SK-N-SH (cell line): ENCODE measurements at regions not wholly inside any gene's neighbourhood (a gene's known extent, or its start where the extent isn't known, plus 50 kb on each side); places are given as distances from the start of the nearest gene placed in this dataset.

Experiments
- CTCF ChIA-PET: fragments of 300-600, 350-600 bp; formaldehyde crosslinking; extraction: SDS; loops from one replicate; lab custom pipeline; 2021; lab: Yijun Ruan, JAX
- POLR2A ChIA-PET: fragments of 350-600 bp; sonication (Branson Sonifier 250); formaldehyde crosslinking; extraction: SDS; loops from one replicate; lab custom pipeline; 2020; ENCODE audit warnings: antibody characterized with exemption, inconsistent platforms; lab: Yijun Ruan, JAX
- DNase-seq: peaks from one replicate; pipeline ENCODE4 v3.0.0; 2012
- H2AFZ ChIP-seq: fragments of 200-600 bp; sonication (generic); 2 replicates; pipeline ENCODE4 v1.8.1; 2016; ENCODE audit warnings: antibody characterized with exemption, mild to moderate bottlenecking, low read depth
- H3F3A ChIP-seq: fragments of 200-600 bp; sonication (generic); replicated peaks from 2 replicates; pipeline ENCODE3; 2016; ENCODE audit warnings: antibody characterized with exemption, mild to moderate bottlenecking; ENCODE audit not compliant: insufficient read depth
- H3K27ac ChIP-seq, 2 experiments: fragments of 200-500 bp in 1 of 2; fragments of 200-600 bp in 1 of 2; sonication (Bioruptor generic) in 1 of 2; sonication (generic), shearing (Covaris generic) in 1 of 2; 2 replicates each; pipeline versions ENCODE4 v1.5.1 to v1.6.1; 2014 to 2016; ENCODE audit warnings: low read depth in 2 of 2, inconsistent platforms in 1 of 2, low read length in 1 of 2, mild to moderate bottlenecking in 1 of 2, mixed read lengths in 1 of 2
- H3K27me3 ChIP-seq: fragments of 200-600 bp; sonication (generic), shearing (Covaris generic); 2 replicates; pipeline ENCODE4 v1.6.1; 2016; ENCODE audit warnings: mixed run types; ENCODE audit not compliant: insufficient read depth
- H3K36me3 ChIP-seq, 2 experiments: fragments of 200-500 bp in 1 of 2; fragments of 200-600 bp in 1 of 2; sonication (Bioruptor generic) in 1 of 2; sonication (generic) in 1 of 2; replicated peaks in 1 of 2; 2 replicates each; pipeline versions ENCODE3 to v1.5.1; 2014 to 2016; ENCODE audit warnings: low read length in 1 of 2, mild to moderate bottlenecking in 1 of 2; ENCODE audit not compliant: insufficient read depth in 2 of 2, control insufficient read depth in 1 of 2
- H3K4me1 ChIP-seq, 2 experiments: fragments of 200-500 bp in 1 of 2; fragments of 200-600 bp in 1 of 2; sonication (Bioruptor generic) in 1 of 2; sonication (generic), shearing (Covaris generic) in 1 of 2; 2 replicates each; pipeline versions ENCODE4 v1.5.1 to v1.6.1; 2014 to 2016; ENCODE audit warnings: low read depth in 1 of 2, low read length in 1 of 2, mixed run types in 1 of 2; ENCODE audit not compliant: insufficient read depth in 2 of 2, control insufficient read depth in 1 of 2
- H3K4me2 ChIP-seq: fragments of 200-600 bp; sonication (generic), shearing (Covaris generic); 2 replicates; pipeline ENCODE4 v1.6.1; 2017; ENCODE audit warnings: mixed run types
- H3K4me3 ChIP-seq, 2 experiments: fragments of 200-500 bp in 1 of 2; fragments of 200-600 bp in 1 of 2; sonication (Bioruptor generic) in 1 of 2; sonication (generic), shearing (Covaris generic) in 1 of 2; 2 replicates each; pipeline versions ENCODE4 v1.5.1 to v1.8.1; 2014 to 2016; ENCODE audit warnings: low read depth in 2 of 2, inconsistent platforms in 1 of 2, low read length in 1 of 2, mild to moderate bottlenecking in 1 of 2, mixed read lengths in 1 of 2, moderate library complexity in 1 of 2
- H3K79me2 ChIP-seq: fragments of 200-600 bp; sonication (generic); 2 replicates; pipeline ENCODE4 v1.8.1; 2017; ENCODE audit warnings: mild to moderate bottlenecking; ENCODE audit not compliant: insufficient read depth
- H3K9ac ChIP-seq: fragments of 200-600 bp; sonication (generic); 2 replicates; pipeline ENCODE4 v1.6.1; 2017; ENCODE audit warnings: mixed run types
- H3K9me2 ChIP-seq: fragments of 200-600 bp; sonication (generic); 2 replicates; pipeline ENCODE4 v1.6.1; 2017; ENCODE audit warnings: mixed run types
- H3K9me3 ChIP-seq: fragments of 200-600 bp; sonication (generic); 2 replicates; pipeline ENCODE4 v1.6.1; 2017; ENCODE audit warnings: mixed run types, mild to moderate bottlenecking, moderate library complexity
- H4K20me1 ChIP-seq: fragments of 200-600 bp; sonication (generic); 2 replicates; pipeline ENCODE4 v1.6.1; 2017; ENCODE audit warnings: mild to moderate bottlenecking, mixed run types; ENCODE audit not compliant: insufficient read depth
- ELF1 ChIP-seq: IDR thresholded peaks from 2 replicates; pipeline ENCODE4 v1.4.0; 2012
- FOXJ3 ChIP-seq: sonication (generic); formaldehyde crosslinking; IDR thresholded peaks from 2 replicates; pipeline ENCODE4 v1.5.1; 2020; ENCODE audit warnings: mild to moderate bottlenecking, missing genetic modification reagents
- FOXM1 ChIP-seq: IDR thresholded peaks from 2 replicates; pipeline ENCODE4 v1.4.0; 2012; ENCODE audit warnings: low read depth, mild to moderate bottlenecking
- GABPA ChIP-seq: IDR thresholded peaks from 2 replicates; pipeline ENCODE4 v1.4.0; 2012; ENCODE audit warnings: low read depth, mild to moderate bottlenecking
- GATA2 ChIP-seq: sonication (generic); formaldehyde crosslinking; IDR thresholded peaks from 2 replicates; pipeline ENCODE4 v1.5.0; 2020; ENCODE audit warnings: mild to moderate bottlenecking, missing genetic modification reagents
- MAX ChIP-seq: IDR thresholded peaks from 2 replicates; pipeline ENCODE4 v1.4.0; 2012; ENCODE audit warnings: low read depth
- MEF2A ChIP-seq: IDR thresholded peaks from 2 replicates; pipeline ENCODE4 v1.4.0; 2012; ENCODE audit warnings: low read depth, borderline replicate concordance
- RAD21 ChIP-seq: IDR thresholded peaks from 2 replicates; pipeline ENCODE4 v1.6.1; 2012; ENCODE audit warnings: mild to moderate bottlenecking, low read length
- RCOR1 ChIP-seq: fragments of 150-350 bp; IDR thresholded peaks from 2 replicates; pipeline ENCODE4 v1.6.1; 2017; ENCODE audit warnings: antibody characterized with exemption, low read length
- RXRA ChIP-seq: IDR thresholded peaks from 2 replicates; pipeline ENCODE4 v1.4.0; 2012; ENCODE audit warnings: low read depth, mild to moderate bottlenecking, borderline replicate concordance
- SMC3 ChIP-seq: IDR thresholded peaks from 2 replicates; pipeline ENCODE4 v1.6.1; 2012; ENCODE audit warnings: low read depth, low read length, improper control_type of control experiment
- TAF1 ChIP-seq: IDR thresholded peaks from 2 replicates; pipeline ENCODE4 v1.6.1; 2012; ENCODE audit warnings: low read depth, mild to moderate bottlenecking, low read length, moderate library complexity, borderline replicate concordance
- TCF12 ChIP-seq: IDR thresholded peaks from 2 replicates; pipeline ENCODE4 v1.4.0; 2012
- USF2 ChIP-seq: fragments of 150-350 bp; IDR thresholded peaks from 2 replicates; pipeline ENCODE4 v1.6.1; 2017; ENCODE audit warnings: antibody characterized with exemption, low read length, low read depth, borderline replicate concordance
- WGBS: methylation state at CpG from one replicate; pipeline ENCODE4 v1.1.6; 2017; ENCODE audit warnings: low lambda C conversion rate; 5-methylcytosine and 5-hydroxymethylcytosine counted together
- TF ChIP-seq, protein P1 (sequence below): IDR thresholded peaks from 2 replicates; pipeline ENCODE4 v1.4.0; 2012; ENCODE audit warnings: low read depth, borderline replicate concordance
- TF ChIP-seq, protein P2 (sequence below): IDR thresholded peaks from 2 replicates; pipeline ENCODE4 v1.6.1; 2012; ENCODE audit warnings: mild to moderate bottlenecking, low read depth, low read length, moderate library complexity

GRCh38 chr14:62144863-62145262, 382.6 kb downstream of the SNAPC1 start:
- no peaks in the 10 kb centered on the region; a peak in 1 of 4 replicates for H3K4me1 ChIP-seq

DNA sequence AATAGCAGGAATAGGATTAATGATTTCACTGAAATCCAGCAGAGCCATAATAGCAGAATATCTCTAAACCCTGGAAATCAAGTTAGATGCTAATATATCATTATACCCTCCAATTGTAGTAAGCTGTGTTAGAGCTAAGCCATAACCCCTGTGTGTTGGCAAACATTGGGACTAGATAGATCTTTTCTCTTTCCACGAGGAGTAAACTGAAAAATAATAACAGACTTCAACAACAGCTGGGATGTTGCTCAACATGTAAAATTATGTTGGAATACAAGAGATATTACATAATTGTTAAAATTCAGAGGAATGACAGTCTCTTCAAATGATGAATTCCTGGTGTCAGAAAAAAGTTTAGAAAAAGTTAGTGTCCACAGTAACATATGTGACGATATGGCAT, 383.8 kb downstream of the SNAPC1 start:
- no peaks in the 10 kb centered on the region for H3F3A ChIP-seq
- no peak overlapping the region for H3K9ac ChIP-seq
- CTCF ChIA-PET, result interaction anchor here (1.1 to 2.0 kb wide), 3 partner anchors 17 to 29 kb away, joined by 3 to 8 read pairs (median 6); no protein-coding TSS in a partner anchor
- no peaks in the 10 kb centered on the region; a peak in 1 of 4 replicates for H3K4me1 ChIP-seq
- no peaks in the 10 kb centered on the region for H4K20me1 ChIP-seq
- TF ChIP-seq MAX (no peak), ELF1 (no peak), MEF2A (no peak), RXRA (no peak), RAD21 (no peak), SMC3 (no peak), RCOR1 (no peak), FOXJ3 (CRISPR knock-in tag) (no peak), USF2 (no peak), GATA2 (CRISPR knock-in tag) (no peak), GABPA (no peak)
- TF ChIP-seq, protein P1, sequence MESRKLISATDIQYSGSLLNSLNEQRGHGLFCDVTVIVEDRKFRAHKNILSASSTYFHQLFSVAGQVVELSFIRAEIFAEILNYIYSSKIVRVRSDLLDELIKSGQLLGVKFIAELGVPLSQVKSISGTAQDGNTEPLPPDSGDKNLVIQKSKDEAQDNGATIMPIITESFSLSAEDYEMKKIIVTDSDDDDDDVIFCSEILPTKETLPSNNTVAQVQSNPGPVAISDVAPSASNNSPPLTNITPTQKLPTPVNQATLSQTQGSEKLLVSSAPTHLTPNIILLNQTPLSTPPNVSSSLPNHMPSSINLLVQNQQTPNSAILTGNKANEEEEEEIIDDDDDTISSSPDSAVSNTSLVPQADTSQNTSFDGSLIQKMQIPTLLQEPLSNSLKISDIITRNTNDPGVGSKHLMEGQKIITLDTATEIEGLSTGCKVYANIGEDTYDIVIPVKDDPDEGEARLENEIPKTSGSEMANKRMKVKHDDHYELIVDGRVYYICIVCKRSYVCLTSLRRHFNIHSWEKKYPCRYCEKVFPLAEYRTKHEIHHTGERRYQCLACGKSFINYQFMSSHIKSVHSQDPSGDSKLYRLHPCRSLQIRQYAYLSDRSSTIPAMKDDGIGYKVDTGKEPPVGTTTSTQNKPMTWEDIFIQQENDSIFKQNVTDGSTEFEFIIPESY, result no peak
- POLR2A ChIA-PET, result no interaction called here
- no peak for DNase-seq
- H3K4me2 ChIP-seq, result no peak overlapping the region
- 0% methylated on average over 2 of the region's 2 CpGs for WGBS
- H3K27ac ChIP-seq, result no peak overlapping the region
- no peaks in the 10 kb centered on the region for H3K9me3 ChIP-seq
- H3K27me3 ChIP-seq, result no peaks in the 10 kb centered on the region; the same call in 1 of the 2 replicates
- no peak overlapping the region for H2AFZ ChIP-seq
- no peaks in the 10 kb centered on the region for H3K36me3 ChIP-seq
- H3K9me2 ChIP-seq, result no peaks in the 10 kb centered on the region
- H3K79me2 ChIP-seq, result no peaks in the 10 kb centered on the region
- no peak overlapping the region for H3K4me3 ChIP-seq

More at GRCh38 chr14:62144863-62145262, 382.6 kb downstream of the SNAPC1 start:
- Histone ChIP-seq H3K4me3 (no peak overlapping the region), H3F3A (no peaks in the 10 kb centered on the region), H3K36me3 (no peaks in the 10 kb centered on the region), H2AFZ (no peak overlapping the region), H3K9me2 (no peaks in the 10 kb centered on the region), H3K4me2 (no peak overlapping the region), H3K9ac (no peak overlapping the region), H3K79me2 (no peaks in the 10 kb centered on the region), H3K27ac (no peak overlapping the region), H3K9me3 (no peaks in the 10 kb centered on the region), H4K20me1 (no peaks in the 10 kb centered on the region), H3K27me3 (no peaks in the 10 kb centered on the region; the same call in 1 of the 2 replicates)
- CTCF ChIA-PET, result interaction anchor here (1.0 kb wide), 1 partner anchor 28 kb away, joined by 3 read pairs; no protein-coding TSS in a partner anchor
- WGBS, result 8% methylated on average over 1 of the region's 1 CpG
- TF ChIP-seq MEF2A, result no peak
- no peak for TF ChIP-seq TAF1
- TF ChIP-seq FOXM1, result no peak
- no peak for TF ChIP-seq TCF12
- TF ChIP-seq, protein P1, result no peak
- no peak for TF ChIP-seq ELF1
- TF ChIP-seq, protein P2, sequence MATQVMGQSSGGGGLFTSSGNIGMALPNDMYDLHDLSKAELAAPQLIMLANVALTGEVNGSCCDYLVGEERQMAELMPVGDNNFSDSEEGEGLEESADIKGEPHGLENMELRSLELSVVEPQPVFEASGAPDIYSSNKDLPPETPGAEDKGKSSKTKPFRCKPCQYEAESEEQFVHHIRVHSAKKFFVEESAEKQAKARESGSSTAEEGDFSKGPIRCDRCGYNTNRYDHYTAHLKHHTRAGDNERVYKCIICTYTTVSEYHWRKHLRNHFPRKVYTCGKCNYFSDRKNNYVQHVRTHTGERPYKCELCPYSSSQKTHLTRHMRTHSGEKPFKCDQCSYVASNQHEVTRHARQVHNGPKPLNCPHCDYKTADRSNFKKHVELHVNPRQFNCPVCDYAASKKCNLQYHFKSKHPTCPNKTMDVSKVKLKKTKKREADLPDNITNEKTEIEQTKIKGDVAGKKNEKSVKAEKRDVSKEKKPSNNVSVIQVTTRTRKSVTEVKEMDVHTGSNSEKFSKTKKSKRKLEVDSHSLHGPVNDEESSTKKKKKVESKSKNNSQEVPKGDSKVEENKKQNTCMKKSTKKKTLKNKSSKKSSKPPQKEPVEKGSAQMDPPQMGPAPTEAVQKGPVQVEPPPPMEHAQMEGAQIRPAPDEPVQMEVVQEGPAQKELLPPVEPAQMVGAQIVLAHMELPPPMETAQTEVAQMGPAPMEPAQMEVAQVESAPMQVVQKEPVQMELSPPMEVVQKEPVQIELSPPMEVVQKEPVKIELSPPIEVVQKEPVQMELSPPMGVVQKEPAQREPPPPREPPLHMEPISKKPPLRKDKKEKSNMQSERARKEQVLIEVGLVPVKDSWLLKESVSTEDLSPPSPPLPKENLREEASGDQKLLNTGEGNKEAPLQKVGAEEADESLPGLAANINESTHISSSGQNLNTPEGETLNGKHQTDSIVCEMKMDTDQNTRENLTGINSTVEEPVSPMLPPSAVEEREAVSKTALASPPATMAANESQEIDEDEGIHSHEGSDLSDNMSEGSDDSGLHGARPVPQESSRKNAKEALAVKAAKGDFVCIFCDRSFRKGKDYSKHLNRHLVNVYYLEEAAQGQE, result no peak
- no peak for TF ChIP-seq RCOR1
- POLR2A ChIA-PET, result no interaction called here
- no peak for DNase-seq
